KMS-11 (cell line): ENCODE measurements at regions not wholly inside any gene's neighbourhood (a gene's known extent, or its start where the extent isn't known, plus 50 kb on each side); places are given as distances from the start of the nearest gene placed in this dataset.
"Not testable (repeated sequence)": the region's sequence is repeated elsewhere in the genome, so short reads cannot be mapped to it uniquely, and the experiment has no call there.

Experiments used
- H2AFZ ChIP-seq: fragments of 200-600 bp; sonication (generic); 2 replicates; pipeline ENCODE4 v1.6.1; 2016; ENCODE audit warnings: antibody characterized with exemption, mixed run types, low read depth
- H3K27ac ChIP-seq: fragments of 200-600 bp; sonication (generic); 2 replicates; pipeline ENCODE4 v1.6.1; 2016; ENCODE audit warnings: mild to moderate bottlenecking, mixed run types
- H3K27me3 ChIP-seq: fragments of 200-600 bp; sonication (generic); 2 replicates; pipeline ENCODE4 v1.6.1; 2017; ENCODE audit warnings: mild to moderate bottlenecking, low read depth, mixed run types, moderate library complexity; ENCODE audit not compliant: insufficient read depth
- H3K36me3 ChIP-seq: fragments of 200-600 bp; sonication (generic); 2 replicates; pipeline ENCODE4 v1.6.1; 2017; ENCODE audit warnings: mild to moderate bottlenecking, mixed run types; ENCODE audit not compliant: insufficient read depth
- H3K4me1 ChIP-seq: fragments of 200-600 bp; sonication (generic); 2 replicates; pipeline ENCODE4 v1.6.1; 2016; ENCODE audit warnings: mild to moderate bottlenecking, low read depth, mixed run types; ENCODE audit not compliant: poor library complexity, severe bottlenecking
- H3K4me2 ChIP-seq: fragments of 200-600 bp; sonication (generic); 2 replicates; pipeline ENCODE4 v1.7.0; 2016; ENCODE audit warnings: mild to moderate bottlenecking, mixed run types
- H3K4me3 ChIP-seq: fragments of 200-600 bp; sonication (generic); IDR thresholded peaks from 2 replicates; pipeline ENCODE4 v1.6.1; 2017; ENCODE audit warnings: low read depth, low read length, mixed read lengths; ENCODE audit not compliant: insufficient read depth
- H3K79me2 ChIP-seq: fragments of 200-600 bp; sonication (generic); 2 replicates; pipeline ENCODE4 v1.6.1; 2016; ENCODE audit warnings: low read depth, mixed run types; ENCODE audit not compliant: insufficient read depth
- H3K9ac ChIP-seq: fragments of 200-600 bp; sonication (generic); 2 replicates; pipeline ENCODE4 v1.6.1; 2016; ENCODE audit warnings: mild to moderate bottlenecking, mixed run types
- H4K20me1 ChIP-seq: fragments of 200-600 bp; sonication (generic); 2 replicates; pipeline ENCODE4 v1.6.1; 2016; ENCODE audit warnings: mild to moderate bottlenecking, mixed run types; ENCODE audit not compliant: insufficient read depth
- CTCF ChIP-seq: fragments of 200-600 bp; sonication (generic); conservative IDR thresholded peaks from 2 replicates; pipeline ENCODE4 v1.6.1; 2017; ENCODE audit warnings: low read depth, mild to moderate bottlenecking, antibody characterized with exemption, low read length, moderate library complexity, mixed read lengths

- Histone ChIP-seq H3K4me2 (no peak overlapping the region), H3K79me2 (no peaks in the 10 kb centered on the region), H3K36me3 (no peaks in the 10 kb centered on the region), H2AFZ (no peak overlapping the region), H4K20me1 (no peaks in the 10 kb centered on the region), H3K27me3 (no peaks in the 10 kb centered on the region), H3K4me1 (no peaks in the 10 kb centered on the region), H3K4me3 (no peak overlapping the region), H3K9ac (no peak overlapping the region), H3K27ac (no peak overlapping the region)
- no peak for TF ChIP-seq CTCF
These were observed 182.4 kb downstream of the SKIDA1 start for GRCh38 chr10:21343087-21343486.

- not testable (repeated sequence) for H3K4me2 ChIP-seq, H3K27ac ChIP-seq, H3K27me3 ChIP-seq, H4K20me1 ChIP-seq, H3K9ac ChIP-seq, H3K4me3 ChIP-seq, H3K36me3 ChIP-seq, H3K4me1 ChIP-seq, H3K79me2 ChIP-seq, H2AFZ ChIP-seq
These were observed 183.0 kb downstream of the SKIDA1 start for GRCh38 chr10:21342499-21342898.

- H3K4me3 ChIP-seq, result no peak overlapping the region
- no peaks in the 10 kb centered on the region for H4K20me1 ChIP-seq
- H3K79me2 ChIP-seq, result no peaks in the 10 kb centered on the region
- no peaks in the 10 kb centered on the region for H3K4me1 ChIP-seq
- no peak for TF ChIP-seq CTCF
- no peak overlapping the region for H3K4me2 ChIP-seq
- H3K36me3 ChIP-seq, result no peaks in the 10 kb centered on the region
- H3K9ac ChIP-seq, result no peak overlapping the region
- H3K27me3 ChIP-seq, result no peaks in the 10 kb centered on the region
- H2AFZ ChIP-seq, result no peak overlapping the region
- H3K27ac ChIP-seq, result no peak overlapping the region
These were observed 185.2 kb downstream of the SKIDA1 start for GRCh38 chr10:21340331-21340730.

- H3K9ac ChIP-seq, result no peak overlapping the region
- H3K27ac ChIP-seq, result no peak overlapping the region
- no peaks in the 10 kb centered on the region for H3K27me3 ChIP-seq
- no peaks in the 10 kb centered on the region for H4K20me1 ChIP-seq
- no peak overlapping the region for H3K4me2 ChIP-seq
- H3K4me1 ChIP-seq, result no peaks in the 10 kb centered on the region
- no peak overlapping the region for H2AFZ ChIP-seq
- H3K36me3 ChIP-seq, result no peaks in the 10 kb centered on the region
- no peak for TF ChIP-seq CTCF
- H3K79me2 ChIP-seq, result no peaks in the 10 kb centered on the region
- no peak overlapping the region for H3K4me3 ChIP-seq
These were observed 188.2 kb downstream of the SKIDA1 start for GRCh38 chr10:21337171-21337792.

- no peaks in the 10 kb centered on the region for H3K27me3 ChIP-seq
- H3K27ac ChIP-seq, result no peak overlapping the region
- no peak overlapping the region for H3K4me2 ChIP-seq
- no peaks in the 10 kb centered on the region for H3K4me1 ChIP-seq
- no peak overlapping the region for H2AFZ ChIP-seq
- no peaks in the 10 kb centered on the region for H3K36me3 ChIP-seq
- no peaks in the 10 kb centered on the region for H4K20me1 ChIP-seq
- no peaks in the 10 kb centered on the region for H3K79me2 ChIP-seq
- H3K4me3 ChIP-seq, result no peak overlapping the region
- no peak for TF ChIP-seq CTCF
- H3K9ac ChIP-seq, result no peak overlapping the region
These were observed 188.9 kb downstream of the SKIDA1 start for GRCh38 chr10:21336476-21337170.
